ENCODE measurements at regions not wholly inside any gene's neighbourhood (a gene's known extent, or its start where the extent isn't known, plus 50 kb on each side); places are given as distances from the start of the nearest gene placed in this dataset.

DNA sequence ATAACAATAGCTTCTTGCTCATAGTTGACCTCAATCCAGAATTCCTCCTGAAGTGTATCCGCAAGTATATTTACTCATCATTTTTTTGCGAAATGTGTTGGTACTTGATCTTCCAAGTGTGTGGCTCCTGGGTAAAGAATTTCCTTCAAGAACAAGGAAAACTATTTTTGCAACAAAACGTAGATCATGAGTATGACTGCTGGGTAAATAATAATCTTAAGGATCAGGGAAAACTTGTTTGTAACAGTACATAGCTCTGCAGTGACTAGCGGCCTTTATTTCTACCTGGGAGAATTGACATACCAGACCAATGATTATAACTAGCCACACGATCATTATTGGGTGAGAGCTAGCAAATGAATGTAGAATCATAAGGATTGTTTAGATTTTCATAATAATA is 1311.7 kb downstream of the ARAP2 start:
- no peak overlapping the region for H3K4me3 ChIP-seq (ENCODE audit: low read length)
- no peak for DNase-seq (ENCODE audit: low read depth)
- TF ChIP-seq, protein P1, sequence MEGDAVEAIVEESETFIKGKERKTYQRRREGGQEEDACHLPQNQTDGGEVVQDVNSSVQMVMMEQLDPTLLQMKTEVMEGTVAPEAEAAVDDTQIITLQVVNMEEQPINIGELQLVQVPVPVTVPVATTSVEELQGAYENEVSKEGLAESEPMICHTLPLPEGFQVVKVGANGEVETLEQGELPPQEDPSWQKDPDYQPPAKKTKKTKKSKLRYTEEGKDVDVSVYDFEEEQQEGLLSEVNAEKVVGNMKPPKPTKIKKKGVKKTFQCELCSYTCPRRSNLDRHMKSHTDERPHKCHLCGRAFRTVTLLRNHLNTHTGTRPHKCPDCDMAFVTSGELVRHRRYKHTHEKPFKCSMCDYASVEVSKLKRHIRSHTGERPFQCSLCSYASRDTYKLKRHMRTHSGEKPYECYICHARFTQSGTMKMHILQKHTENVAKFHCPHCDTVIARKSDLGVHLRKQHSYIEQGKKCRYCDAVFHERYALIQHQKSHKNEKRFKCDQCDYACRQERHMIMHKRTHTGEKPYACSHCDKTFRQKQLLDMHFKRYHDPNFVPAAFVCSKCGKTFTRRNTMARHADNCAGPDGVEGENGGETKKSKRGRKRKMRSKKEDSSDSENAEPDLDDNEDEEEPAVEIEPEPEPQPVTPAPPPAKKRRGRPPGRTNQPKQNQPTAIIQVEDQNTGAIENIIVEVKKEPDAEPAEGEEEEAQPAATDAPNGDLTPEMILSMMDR (conservative IDR thresholded peaks at IDR 0.05; ENCODE audit: low read length), result no peak

DNA sequence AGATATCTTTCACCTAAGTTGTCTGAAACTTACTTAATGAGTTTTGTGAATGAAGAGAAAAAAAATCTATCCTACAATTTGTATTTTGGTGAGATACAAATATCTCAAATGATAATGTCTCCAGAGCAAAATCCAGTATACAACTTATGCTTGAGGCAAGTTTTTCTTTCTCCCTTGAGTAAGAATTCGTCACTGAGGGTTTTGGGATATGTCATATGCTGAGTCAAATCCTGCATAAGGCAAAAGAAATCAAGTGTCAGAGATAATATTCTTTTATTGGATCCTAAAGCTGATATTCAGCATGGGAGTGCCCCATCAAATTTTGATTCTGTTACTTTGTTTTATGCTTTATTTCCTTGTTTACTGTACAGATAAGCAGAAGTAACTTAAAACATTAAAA is 1308.6 kb downstream of the ARAP2 start:
- no peak for DNase-seq (ENCODE audit: low read depth)
- no peak overlapping the region for H3K4me3 ChIP-seq (ENCODE audit: low read length)
- TF ChIP-seq, protein P1 (conservative IDR thresholded peaks at IDR 0.05; ENCODE audit: low read length), result no peak

DNA sequence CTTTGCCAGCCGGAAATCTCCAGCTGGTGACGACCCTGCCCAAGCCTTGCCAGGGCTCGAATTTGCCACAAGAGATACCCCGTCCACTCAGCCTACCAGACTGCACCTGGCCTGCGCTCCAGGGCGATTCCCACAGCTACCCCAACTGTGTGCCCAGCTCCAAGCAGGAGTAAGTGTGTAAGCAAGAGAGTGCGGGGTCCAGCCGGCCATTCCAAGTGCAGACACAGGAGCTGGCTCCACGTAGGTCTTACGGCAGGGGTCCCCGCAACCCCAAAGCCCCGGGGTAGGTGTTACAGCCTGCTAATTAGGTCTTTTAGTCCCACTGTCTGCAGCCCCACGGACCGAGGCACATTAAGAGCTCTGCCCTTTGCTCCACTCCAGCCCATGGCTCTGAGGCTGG is 1305.2 kb downstream of the ARAP2 start:
- no peak for DNase-seq (ENCODE audit: low read depth)
- TF ChIP-seq, protein P1 (conservative IDR thresholded peaks at IDR 0.05; ENCODE audit: low read length), result no peak

DNA sequence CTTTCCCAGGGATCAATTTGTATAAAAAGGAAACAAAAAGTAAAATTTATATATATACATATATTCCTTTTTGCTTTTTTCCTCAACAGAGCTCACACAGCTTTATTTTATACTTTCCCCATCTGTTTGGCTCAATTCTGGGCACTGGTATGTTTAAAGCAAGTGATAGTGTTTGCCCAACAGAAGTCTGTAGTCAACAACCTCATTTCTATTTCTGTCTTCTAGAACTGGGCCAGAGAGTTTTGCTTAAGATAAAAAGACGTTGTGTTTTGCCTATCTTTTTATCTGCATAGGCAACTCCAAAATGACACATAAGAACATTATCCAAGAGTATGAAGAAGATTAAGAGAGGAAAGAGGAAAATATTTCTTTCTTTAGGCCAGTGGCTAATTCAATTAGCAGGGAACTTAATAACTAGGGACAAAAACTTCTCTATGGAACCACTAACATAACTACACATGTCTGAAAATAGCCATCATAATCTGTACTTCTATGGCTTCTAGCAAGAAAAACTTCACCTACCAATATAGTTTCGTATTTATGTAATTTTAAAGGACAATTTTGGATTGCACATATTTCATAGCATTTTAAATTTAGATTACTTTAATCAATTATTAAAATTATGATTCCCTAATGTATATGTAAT is 1300.5 kb downstream of the ARAP2 start:
- no peak overlapping the region for H3K4me3 ChIP-seq (ENCODE audit: low read length)
- TF ChIP-seq, protein P1 (conservative IDR thresholded peaks at IDR 0.05; ENCODE audit: low read length), result no peak
- DNase-seq (ENCODE audit: low read depth), result no peak

More for the DNA sequence above, 1305.2 kb downstream of the ARAP2 start:
- no peak overlapping the region for H3K4me3 ChIP-seq (ENCODE audit: low read length)

DNA sequence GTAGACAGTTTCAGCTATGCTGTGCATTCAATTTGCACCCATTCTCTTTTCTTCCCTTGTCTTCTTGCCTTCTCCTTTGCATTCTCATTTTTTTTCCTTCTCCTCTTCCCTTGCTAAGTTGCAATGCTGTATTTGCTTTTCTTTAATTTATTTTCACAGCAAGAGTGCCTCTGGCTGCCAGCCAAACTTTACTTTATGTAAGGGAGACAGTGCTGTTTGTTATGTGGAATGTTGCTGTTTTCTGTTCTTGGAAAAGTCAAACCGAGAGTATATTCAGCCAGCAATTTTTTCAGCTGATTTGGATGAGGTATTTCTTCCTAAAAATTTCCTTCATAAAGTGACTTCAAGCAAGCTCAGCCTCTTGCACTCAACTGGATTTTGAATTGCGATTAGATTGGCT is 1293.4 kb downstream of the ARAP2 start:
- H3K4me3 ChIP-seq (ENCODE audit: low read length), result no peak overlapping the region
- TF ChIP-seq, protein P1 (conservative IDR thresholded peaks at IDR 0.05; ENCODE audit: low read length), result no peak

DNA sequence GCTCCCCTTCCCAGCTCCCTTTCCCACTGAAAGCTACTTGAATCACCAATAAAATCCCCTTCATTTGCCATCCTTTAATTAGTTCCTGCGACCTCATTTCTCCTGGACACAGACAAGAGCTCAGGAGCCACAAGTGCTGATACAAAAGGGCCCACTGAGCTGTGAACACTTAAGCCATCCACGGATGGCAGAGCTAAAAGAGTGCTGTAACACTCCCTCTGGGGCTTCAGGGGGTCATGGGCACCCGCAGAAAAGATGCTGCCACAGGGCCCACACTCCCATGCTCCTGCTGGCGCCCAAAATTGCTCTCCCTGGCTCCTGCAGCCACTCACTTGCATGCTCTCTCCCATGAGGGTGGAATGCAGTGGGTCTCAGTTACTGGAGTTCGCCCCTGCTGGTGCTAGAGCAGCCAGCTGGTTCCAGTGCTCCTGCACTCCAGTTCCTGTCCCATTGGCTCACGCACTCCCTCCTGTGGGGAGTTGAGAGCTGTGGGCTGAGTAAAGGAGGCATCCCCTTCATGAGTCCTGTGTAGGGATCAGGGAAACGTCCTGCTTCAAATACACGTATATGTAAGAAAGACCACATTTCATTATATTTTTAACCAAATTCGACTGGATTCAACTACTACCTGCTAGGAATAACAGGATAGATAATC is 1291.0 kb downstream of the ARAP2 start:
- DNase-seq (ENCODE audit: low read depth), result no peak
- H3K4me3 ChIP-seq (ENCODE audit: low read length), result no peak overlapping the region
- TF ChIP-seq, protein P1 (conservative IDR thresholded peaks at IDR 0.05; ENCODE audit: low read length), result no peak

More for the DNA sequence above, 1293.4 kb downstream of the ARAP2 start:
- DNase-seq (ENCODE audit: low read depth), result no peak

DNA sequence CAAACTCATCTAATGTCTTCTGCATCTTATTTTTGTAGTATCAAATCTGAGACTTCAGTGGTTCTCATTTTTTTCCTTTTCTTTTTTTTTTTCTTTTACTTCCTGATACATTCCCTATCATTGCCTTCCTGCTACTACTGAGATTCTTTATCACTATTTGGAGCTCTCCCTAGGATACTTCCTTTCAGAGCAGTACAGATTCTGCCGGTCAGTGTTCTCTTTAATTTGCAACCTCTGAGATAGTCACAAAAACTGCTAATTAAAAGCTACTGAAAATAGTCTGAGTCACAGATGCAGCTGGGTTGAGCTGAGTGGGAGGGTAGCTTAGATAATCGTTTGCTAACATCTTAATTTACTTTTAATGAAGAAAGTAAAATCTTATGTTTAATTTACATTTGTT is 1279.7 kb downstream of the ARAP2 start:
- TF ChIP-seq, protein P1 (conservative IDR thresholded peaks at IDR 0.05; ENCODE audit: low read length), result no peak
- no peak for DNase-seq (ENCODE audit: low read depth)
- no peak overlapping the region for H3K4me3 ChIP-seq (ENCODE audit: low read length)
